Stimulated activated memory B cell treated with anti-CD40 and anti-IgM and Interleukin-4, amounts not matched to agents 10 μg/mL and 1 μg/mL and 100 μg/mL, for 72 hours (primary cell): ENCODE measurements at regions not wholly inside any gene's neighbourhood (a gene's known extent, or its start where the extent isn't known, plus 50 kb on each side); places are given as distances from the start of the nearest gene placed in this dataset.

Experiments
- ATAC-seq: fragments of 150-1000 bp; cut with Tn5 transposase; 2 replicates; pipeline ENCODE4 v1.10.0; 2021
- H3K27ac Mint-ChIP-seq: one replicate; pipeline ENCODE4 v1.8.0; 2022; ENCODE audit warnings: mild to moderate bottlenecking, mixed read lengths
- H3K27me3 Mint-ChIP-seq: one replicate; pipeline ENCODE4 v1.8.0; 2022; ENCODE audit warnings: mixed read lengths
- H3K36me3 Mint-ChIP-seq: one replicate; pipeline ENCODE4 v1.8.0; 2022; ENCODE audit warnings: mixed read lengths
- H3K4me1 Mint-ChIP-seq: one replicate; pipeline ENCODE4 v1.8.0; 2022; ENCODE audit warnings: mixed read lengths
- H3K4me3 Mint-ChIP-seq: one replicate; pipeline ENCODE4 v1.8.0; 2022; ENCODE audit warnings: mild to moderate bottlenecking, moderate library complexity, mixed read lengths
- H3K9me3 Mint-ChIP-seq: one replicate; pipeline ENCODE4 v1.8.0; 2022; ENCODE audit warnings: mixed read lengths

DNA sequence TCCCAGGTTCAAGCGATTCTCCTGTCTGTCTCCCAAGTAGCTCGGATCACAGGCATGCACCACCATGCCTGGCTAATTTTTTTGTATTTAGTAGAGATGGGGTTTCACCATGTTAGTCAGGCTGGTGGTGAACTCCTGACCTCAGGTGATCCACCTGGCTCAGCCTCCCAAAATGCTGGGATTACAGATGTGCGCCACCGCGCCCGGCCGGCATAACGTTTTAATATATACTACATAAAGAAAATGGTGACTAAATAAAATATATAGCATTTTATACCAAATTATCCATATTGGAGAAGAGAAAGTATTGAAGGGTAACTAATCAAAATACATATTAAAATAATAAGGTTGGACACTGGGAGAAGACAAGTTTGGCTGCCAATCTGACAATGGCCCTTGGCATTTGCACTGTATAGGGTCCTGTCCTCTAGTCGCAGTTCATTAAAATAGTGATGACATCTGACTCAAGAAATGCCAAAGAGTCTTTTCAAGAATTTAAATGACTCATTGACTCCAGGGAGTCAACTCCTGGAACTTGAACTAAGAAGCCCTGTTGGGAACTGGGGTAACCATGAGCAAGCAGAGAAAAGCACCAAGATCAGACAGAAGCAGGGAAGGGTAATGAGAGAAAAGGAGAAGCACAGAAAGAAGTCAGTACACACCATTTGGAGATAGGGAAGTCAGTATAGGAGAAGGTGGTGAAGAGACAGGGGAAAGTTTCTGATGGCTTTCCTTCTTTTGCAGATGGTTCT is 91.1 kb downstream of the CH25H start:
- no peak for ATAC-seq
- H3K4me1 Mint-ChIP-seq, result no peaks in the 10 kb centered on the region
- no peaks in the 10 kb centered on the region for H3K36me3 Mint-ChIP-seq
- H3K9me3 Mint-ChIP-seq, result peaks cover 3% of the 10 kb centered on the region
- H3K4me3 Mint-ChIP-seq, result no peak overlapping the region
- H3K27me3 Mint-ChIP-seq, result peaks cover 50% of the 10 kb centered on the region
- H3K27ac Mint-ChIP-seq, result no peak overlapping the region

DNA sequence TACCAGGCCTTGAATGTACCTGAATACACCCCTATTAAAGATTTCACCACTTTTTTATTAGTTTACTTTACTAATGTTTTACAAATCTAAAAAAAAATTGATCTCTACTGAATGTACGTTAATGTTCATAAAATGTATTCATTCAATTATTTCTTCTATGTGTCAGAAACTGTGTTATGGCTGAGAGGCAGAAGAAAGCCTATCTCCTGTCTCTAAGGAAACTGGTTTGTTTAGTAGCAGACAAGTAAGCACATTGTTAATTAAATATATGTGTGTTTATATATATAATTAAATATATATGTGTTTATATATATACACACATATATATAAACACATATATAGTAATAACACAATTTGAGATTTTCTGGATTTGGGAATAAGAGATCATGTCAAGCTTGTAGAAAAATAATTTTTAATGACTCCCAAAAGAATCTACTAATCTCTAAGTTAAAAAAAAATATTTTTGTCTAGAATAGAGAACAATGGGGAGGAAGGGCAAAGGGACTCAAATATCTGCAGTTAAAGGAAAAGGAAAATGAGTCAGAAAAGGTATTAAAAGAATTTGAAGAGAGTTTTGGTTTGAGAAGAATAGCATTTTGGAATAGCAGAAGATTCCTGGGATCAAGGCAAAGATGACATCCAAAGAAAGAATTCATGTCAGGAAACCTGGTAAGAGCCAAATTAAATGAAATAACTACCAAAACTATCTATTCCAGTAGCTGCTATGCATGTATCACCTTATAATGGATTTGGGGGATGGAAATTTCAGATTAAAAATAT is 92.1 kb downstream of the CH25H start:
- H3K27ac Mint-ChIP-seq, result no peak overlapping the region
- peaks cover 3% of the 10 kb centered on the region for H3K9me3 Mint-ChIP-seq
- H3K4me3 Mint-ChIP-seq, result no peak overlapping the region
- ATAC-seq, result no peak
- H3K27me3 Mint-ChIP-seq, result peaks cover 50% of the 10 kb centered on the region
- H3K36me3 Mint-ChIP-seq, result no peaks in the 10 kb centered on the region
- no peaks in the 10 kb centered on the region for H3K4me1 Mint-ChIP-seq

DNA sequence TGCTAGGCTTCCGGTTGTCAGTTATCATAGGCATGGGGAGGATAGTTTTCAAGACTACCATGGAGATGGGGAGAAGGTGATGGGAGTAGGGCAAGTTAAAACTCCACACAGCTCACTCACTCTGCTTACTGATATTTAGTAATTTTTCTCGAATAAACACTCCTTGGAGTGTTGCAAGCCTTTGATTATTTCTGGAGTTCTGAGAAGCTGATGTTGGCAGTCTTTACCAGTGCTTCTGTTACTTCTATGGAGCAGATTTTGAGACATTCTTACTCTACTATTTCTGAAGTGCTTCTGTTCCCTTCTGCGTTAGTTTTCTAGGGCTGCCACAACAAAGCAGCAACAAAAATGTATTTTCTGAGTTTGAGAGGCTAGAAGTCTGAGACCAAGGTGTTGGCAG is 104.4 kb downstream of the CH25H start:
- no peak for ATAC-seq
- Mint-ChIP-seq H3K4me3 (no peak overlapping the region), H3K27me3 (no peaks in the 10 kb centered on the region), H3K36me3 (no peaks in the 10 kb centered on the region), H3K4me1 (no peaks in the 10 kb centered on the region), H3K27ac (no peak overlapping the region), H3K9me3 (no peaks in the 10 kb centered on the region)

DNA sequence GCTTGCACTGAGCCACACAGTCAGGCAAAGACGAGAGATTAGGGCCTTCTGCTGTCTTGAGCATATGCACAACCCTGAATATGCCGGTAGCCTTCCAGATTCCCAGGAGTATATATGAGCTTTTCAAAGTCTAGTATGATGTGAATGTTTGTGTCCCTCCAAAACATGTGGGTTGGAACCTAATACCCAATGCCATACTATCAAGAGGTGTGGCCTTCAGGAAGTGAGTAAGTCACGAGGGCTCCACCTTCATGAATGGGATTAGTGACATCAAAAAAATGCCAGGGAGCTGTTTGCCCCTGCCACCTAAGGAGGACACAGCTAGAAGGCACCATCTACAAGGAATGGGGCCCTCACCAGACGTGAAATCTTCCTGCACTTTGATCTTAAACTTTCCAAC is 105.2 kb downstream of the CH25H start:
- Mint-ChIP-seq H3K4me3 (no peak overlapping the region), H3K27ac (no peak overlapping the region), H3K36me3 (no peaks in the 10 kb centered on the region), H3K27me3 (no peaks in the 10 kb centered on the region), H3K4me1 (no peaks in the 10 kb centered on the region), H3K9me3 (no peaks in the 10 kb centered on the region)
- no peak for ATAC-seq

DNA sequence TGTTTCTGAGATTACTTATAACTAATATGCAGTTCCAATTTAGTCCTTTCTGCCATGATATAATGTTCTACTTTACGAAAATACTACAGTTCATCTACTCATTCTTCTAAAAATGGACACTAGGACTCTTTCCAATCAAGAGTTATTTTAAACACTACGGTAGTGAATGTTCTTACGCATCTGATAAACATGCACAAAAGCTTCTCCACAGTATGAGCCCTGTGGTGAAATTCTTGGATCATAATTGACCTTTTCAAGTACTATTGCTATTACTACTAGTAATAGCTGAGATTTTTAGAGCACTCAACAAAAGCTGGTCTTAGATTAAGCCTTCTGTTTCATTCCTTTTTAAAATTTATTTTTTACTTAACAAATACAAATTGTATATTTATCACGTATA is 106.4 kb downstream of the CH25H start:
- H3K4me1 Mint-ChIP-seq, result no peaks in the 10 kb centered on the region
- no peak for ATAC-seq

GRCh38 chr10:89097226-89097625 is 106.6 kb downstream of the FAS start:
- Mint-ChIP-seq H3K4me1 (no peaks in the 10 kb centered on the region), H3K27ac (no peak overlapping the region), H3K4me3 (no peak overlapping the region), H3K27me3 (no peaks in the 10 kb centered on the region), H3K36me3 (no peaks in the 10 kb centered on the region), H3K9me3 (no peaks in the 10 kb centered on the region)
- no peak for ATAC-seq

More for the DNA sequence above, 106.4 kb downstream of the CH25H start:
- Mint-ChIP-seq H3K36me3 (no peaks in the 10 kb centered on the region), H3K4me3 (no peak overlapping the region), H3K27ac (no peak overlapping the region), H3K9me3 (no peaks in the 10 kb centered on the region), H3K27me3 (no peaks in the 10 kb centered on the region)

GRCh38 chr10:89095701-89096391 is 105.2 kb downstream of the FAS start:
- no peak overlapping the region for H3K27ac Mint-ChIP-seq
- peak; percentile 59 for ATAC-seq
- no peaks in the 10 kb centered on the region for H3K9me3 Mint-ChIP-seq
- H3K27me3 Mint-ChIP-seq, result no peaks in the 10 kb centered on the region
- H3K4me3 Mint-ChIP-seq, result no peak overlapping the region
- no peaks in the 10 kb centered on the region for H3K4me1 Mint-ChIP-seq
- H3K36me3 Mint-ChIP-seq, result no peaks in the 10 kb centered on the region

DNA sequence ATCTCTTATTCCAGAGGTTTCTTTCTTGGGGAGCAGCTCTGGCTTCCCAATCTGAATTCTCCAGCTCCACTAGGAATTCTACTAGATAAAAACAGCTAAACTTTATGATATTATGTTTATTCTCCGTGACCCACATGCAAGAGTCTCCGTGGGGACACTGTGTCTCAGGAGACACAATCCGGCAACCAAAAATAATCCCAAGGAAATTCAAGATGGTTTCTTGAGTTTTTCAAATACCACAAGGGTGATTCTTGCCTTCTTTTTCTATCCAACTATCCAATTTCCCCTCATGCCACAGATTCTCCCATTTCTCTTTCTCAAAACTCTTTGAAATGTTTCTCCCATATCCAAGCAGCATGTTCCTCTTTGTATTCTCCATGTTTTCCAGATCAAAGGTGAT is 103.1 kb downstream of the FAS start:
- no peak overlapping the region for H3K27ac Mint-ChIP-seq
- no peaks in the 10 kb centered on the region for H3K4me1 Mint-ChIP-seq
- no peak overlapping the region for H3K4me3 Mint-ChIP-seq
- no peaks in the 10 kb centered on the region for H3K27me3 Mint-ChIP-seq
- no peaks in the 10 kb centered on the region for H3K36me3 Mint-ChIP-seq
- no peak for ATAC-seq
- H3K9me3 Mint-ChIP-seq, result no peaks in the 10 kb centered on the region

GRCh38 chr10:89092981-89093380 is 102.4 kb downstream of the FAS start:
- H3K9me3 Mint-ChIP-seq, result no peaks in the 10 kb centered on the region
- H3K27ac Mint-ChIP-seq, result no peak overlapping the region
- no peaks in the 10 kb centered on the region for H3K27me3 Mint-ChIP-seq
- no peak for ATAC-seq
- no peak overlapping the region for H3K4me3 Mint-ChIP-seq
- no peaks in the 10 kb centered on the region for H3K4me1 Mint-ChIP-seq
- no peaks in the 10 kb centered on the region for H3K36me3 Mint-ChIP-seq

GRCh38 chr10:89092439-89092838 is 101.8 kb downstream of the FAS start:
- H3K4me3 Mint-ChIP-seq, result no peak overlapping the region
- no peak overlapping the region for H3K27ac Mint-ChIP-seq
- no peaks in the 10 kb centered on the region for H3K9me3 Mint-ChIP-seq
- no peaks in the 10 kb centered on the region for H3K27me3 Mint-ChIP-seq
- H3K4me1 Mint-ChIP-seq, result no peaks in the 10 kb centered on the region
- ATAC-seq, result no peak
- no peaks in the 10 kb centered on the region for H3K36me3 Mint-ChIP-seq

GRCh38 chr10:89091496-89091895 is 100.9 kb downstream of the FAS start:
- no peak for ATAC-seq
- Mint-ChIP-seq H3K36me3 (no peaks in the 10 kb centered on the region), H3K9me3 (no peaks in the 10 kb centered on the region), H3K4me3 (no peak overlapping the region), H3K27me3 (no peaks in the 10 kb centered on the region), H3K27ac (no peak overlapping the region), H3K4me1 (no peaks in the 10 kb centered on the region)

DNA sequence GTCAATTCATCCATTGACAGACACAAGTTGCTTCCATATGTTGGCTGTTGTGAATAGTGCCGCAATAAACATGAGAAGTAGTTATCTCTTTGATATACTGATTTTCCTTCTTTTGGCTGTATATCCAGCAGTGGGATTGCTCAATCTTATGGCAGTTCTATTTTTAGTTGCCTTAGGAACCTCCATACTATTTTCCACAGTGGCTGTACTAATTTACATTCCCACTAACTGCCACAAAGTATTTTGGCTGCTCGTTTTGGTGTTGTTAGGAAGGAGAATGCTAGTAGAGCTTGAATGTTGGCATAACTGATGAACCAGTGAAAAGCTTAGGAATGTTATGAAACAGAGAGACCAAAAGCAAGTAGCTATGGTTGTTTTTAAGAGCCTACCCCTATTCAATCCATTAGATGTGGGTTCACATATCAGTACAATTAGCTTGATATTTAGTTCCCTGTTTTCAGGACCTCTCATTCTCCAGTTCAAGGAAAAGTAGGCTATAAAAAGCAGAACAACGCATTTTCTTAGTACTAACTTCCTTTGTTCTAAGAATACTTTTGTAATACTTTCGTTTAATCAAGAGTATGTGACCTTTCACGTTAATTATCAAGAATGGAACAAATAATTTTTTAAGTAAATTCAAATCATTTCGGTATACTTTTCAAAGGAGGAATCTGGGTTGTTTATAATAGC is 100.3 kb downstream of the FAS start:
- no peak for ATAC-seq
- Mint-ChIP-seq H3K27me3 (no peaks in the 10 kb centered on the region), H3K36me3 (no peaks in the 10 kb centered on the region), H3K9me3 (no peaks in the 10 kb centered on the region), H3K4me1 (no peaks in the 10 kb centered on the region), H3K27ac (no peak overlapping the region), H3K4me3 (no peak overlapping the region)

DNA sequence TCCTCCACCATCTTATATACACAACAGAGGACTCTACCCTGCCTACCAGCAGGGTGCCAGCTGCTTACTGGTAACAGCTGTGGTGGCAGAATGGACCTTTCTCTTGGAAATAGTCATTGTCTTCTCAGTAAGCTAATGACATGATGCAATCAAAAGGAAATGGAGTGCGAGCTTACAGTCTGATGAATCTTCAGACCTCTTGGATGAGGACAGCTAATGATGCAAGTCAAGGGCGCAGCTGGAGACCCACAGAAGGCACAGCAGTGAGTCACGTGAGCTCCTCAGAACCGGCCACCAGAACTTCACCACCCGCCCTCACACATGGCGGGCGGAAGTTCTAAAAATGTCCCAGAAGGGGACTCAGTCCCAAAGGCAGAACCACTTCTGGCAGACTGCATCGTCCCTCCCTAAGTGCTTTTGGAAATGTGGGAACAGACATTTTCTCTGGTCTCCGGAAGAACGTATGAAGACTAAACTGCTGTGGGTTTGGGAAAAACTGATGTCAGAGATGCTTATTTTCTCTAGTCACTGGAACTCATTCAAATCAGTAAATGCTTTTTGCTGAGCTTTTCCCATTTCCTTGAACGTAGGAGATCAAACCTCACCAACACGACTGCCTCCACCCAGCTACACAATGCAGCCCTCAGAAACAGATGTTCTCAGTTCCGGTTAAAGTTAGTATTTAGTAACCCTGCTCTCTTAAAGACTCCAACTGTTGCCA is 96.4 kb downstream of the FAS start:
- Mint-ChIP-seq H3K36me3 (no peaks in the 10 kb centered on the region), H3K9me3 (no peaks in the 10 kb centered on the region), H3K27me3 (no peaks in the 10 kb centered on the region), H3K27ac (no peak overlapping the region), H3K4me1 (no peaks in the 10 kb centered on the region), H3K4me3 (peak overlapping the region; percentile 34)
- ATAC-seq, result peak; percentile 55

DNA sequence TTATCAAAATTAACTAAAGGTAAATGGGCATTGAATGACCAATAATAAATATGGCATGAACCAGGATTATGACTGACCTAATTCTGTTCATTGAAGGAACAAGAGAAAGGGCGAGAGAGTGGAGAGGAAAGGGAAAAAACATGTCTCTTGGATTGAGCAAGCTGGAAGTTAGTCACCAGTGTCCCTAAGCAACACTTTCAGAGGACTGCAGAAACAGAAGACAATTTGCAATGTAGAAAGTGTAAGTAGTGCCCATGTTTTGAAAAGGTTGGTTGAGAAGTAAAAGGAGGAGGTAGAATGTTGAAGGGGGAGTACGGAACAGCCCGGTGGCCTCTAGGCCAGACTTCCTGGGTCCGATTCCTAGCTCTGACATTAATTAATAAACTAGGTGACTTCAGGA is 94.6 kb downstream of the FAS start:
- Mint-ChIP-seq H3K4me1 (no peaks in the 10 kb centered on the region), H3K27ac (no peak overlapping the region), H3K9me3 (no peaks in the 10 kb centered on the region), H3K27me3 (no peaks in the 10 kb centered on the region), H3K36me3 (no peaks in the 10 kb centered on the region), H3K4me3 (no peak overlapping the region)
- ATAC-seq, result no peak

DNA sequence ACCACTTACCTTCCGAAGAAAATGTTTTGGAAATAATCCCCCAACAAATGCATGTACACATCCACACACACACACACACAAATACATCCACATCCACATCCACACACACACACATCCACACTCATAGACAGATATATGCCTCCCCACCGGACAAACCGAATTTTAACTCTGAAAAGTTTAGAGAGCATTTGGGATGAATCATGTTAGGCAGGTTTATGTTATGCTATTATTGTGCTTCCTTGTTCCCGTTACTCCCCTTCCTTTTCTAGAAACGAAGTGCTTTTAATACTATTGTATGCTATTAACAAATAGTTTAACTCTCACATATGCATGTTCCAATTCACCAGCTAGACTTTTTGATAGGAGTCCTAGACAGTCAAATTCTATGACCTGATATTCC is 91.5 kb downstream of the FAS start:
- Mint-ChIP-seq H3K4me3 (no peak overlapping the region), H3K36me3 (no peaks in the 10 kb centered on the region), H3K4me1 (peaks cover 10% of the 10 kb centered on the region), H3K9me3 (no peaks in the 10 kb centered on the region), H3K27ac (no peak overlapping the region), H3K27me3 (no peaks in the 10 kb centered on the region)
- ATAC-seq, result no peak
